ENCODE measurements at regions not wholly inside any gene's neighbourhood (a gene's known extent, or its start where the extent isn't known, plus 50 kb on each side); places are given as distances from the start of the nearest gene placed in this dataset.

DNA sequence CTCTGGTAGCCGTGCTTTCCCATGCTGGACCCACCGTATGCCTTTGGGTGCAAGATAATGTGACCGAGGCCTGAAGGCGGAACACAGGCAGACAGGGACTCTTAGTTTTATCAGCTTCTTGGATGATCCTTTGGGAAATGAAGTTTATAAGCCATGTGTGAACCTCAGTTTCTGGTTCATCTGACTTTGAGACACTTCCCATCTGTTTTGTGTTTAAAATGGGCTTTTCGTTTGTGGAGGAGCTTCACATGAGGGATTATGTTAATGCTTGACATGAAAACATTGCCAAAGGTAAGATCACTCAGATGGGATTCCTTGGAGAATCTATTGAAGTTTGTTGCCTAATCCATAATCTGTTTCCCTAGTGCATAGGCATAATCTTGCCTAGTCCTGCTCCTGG lies 249.8 kb upstream of the LYZL1 start:
- Histone ChIP-seq H3K9me2 (replicated peaks; ENCODE audit: low read depth, low read length) (no peaks in the 10 kb centered on the region), H3K4me1 (ENCODE audit: insufficient read depth, low read length, poor library complexity, severe bottlenecking) (no peaks in the 10 kb centered on the region), H4K20me1 (ENCODE audit: insufficient read depth, low read length, poor library complexity, severe bottlenecking) (no peaks in the 10 kb centered on the region), H3K4me2 (ENCODE audit: low read depth, low read length, poor library complexity, severe bottlenecking) (no peak overlapping the region), H3K9me3 (ENCODE audit: insufficient read depth, low read depth, low read length) (no peaks in the 10 kb centered on the region), H3K79me2 (ENCODE audit: insufficient read depth, low read length) (no peaks in the 10 kb centered on the region), H3F3A (ENCODE audit: low read depth) (no peaks in the 10 kb centered on the region), H3K27me3 (ENCODE audit: insufficient read depth, low read length, poor library complexity, severe bottlenecking) (no peaks in the 10 kb centered on the region), H3K4me3 (ENCODE audit: low read length, poor library complexity, severe bottlenecking) (no peak overlapping the region), H3K36me3 (ENCODE audit: insufficient read depth, low read length) (no peaks in the 10 kb centered on the region), H3K9ac (ENCODE audit: low read depth, low read length, poor library complexity, severe bottlenecking) (no peak overlapping the region), H2AFZ (ENCODE audit: low read length) (no peak overlapping the region)
- no peak for TF ChIP-seq EZH2phosphoT487 (IDR thresholded peaks at IDR 0.05; ENCODE audit: borderline replicate concordance)
- TF ChIP-seq, protein P1, sequence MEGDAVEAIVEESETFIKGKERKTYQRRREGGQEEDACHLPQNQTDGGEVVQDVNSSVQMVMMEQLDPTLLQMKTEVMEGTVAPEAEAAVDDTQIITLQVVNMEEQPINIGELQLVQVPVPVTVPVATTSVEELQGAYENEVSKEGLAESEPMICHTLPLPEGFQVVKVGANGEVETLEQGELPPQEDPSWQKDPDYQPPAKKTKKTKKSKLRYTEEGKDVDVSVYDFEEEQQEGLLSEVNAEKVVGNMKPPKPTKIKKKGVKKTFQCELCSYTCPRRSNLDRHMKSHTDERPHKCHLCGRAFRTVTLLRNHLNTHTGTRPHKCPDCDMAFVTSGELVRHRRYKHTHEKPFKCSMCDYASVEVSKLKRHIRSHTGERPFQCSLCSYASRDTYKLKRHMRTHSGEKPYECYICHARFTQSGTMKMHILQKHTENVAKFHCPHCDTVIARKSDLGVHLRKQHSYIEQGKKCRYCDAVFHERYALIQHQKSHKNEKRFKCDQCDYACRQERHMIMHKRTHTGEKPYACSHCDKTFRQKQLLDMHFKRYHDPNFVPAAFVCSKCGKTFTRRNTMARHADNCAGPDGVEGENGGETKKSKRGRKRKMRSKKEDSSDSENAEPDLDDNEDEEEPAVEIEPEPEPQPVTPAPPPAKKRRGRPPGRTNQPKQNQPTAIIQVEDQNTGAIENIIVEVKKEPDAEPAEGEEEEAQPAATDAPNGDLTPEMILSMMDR (conservative IDR thresholded peaks at IDR 0.05; ENCODE audit: low read length) = no peak

DNA sequence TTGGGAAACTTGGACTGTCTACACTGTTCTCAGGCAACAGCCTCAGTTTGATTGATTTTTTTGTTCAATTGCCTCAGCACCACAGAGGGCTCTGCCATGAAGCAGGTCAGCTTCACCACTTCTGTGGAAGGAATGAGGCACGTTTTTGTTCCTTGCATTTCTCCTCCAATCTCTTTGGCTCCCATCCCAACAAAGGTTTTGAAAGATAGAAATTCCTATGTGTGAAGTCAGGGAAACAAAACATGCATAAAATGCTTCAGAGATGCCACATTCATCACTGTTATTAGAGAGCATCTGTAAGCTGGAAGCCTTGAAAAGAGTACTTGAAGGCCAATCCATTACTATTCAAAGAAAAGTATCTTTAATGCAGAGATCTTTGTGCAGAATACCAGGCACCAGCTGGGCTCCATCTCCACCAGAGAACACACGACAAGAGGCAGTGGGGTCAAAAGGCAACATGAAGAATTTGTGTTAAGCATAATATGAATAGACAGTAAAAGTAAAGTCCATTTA lies 249.1 kb upstream of the LYZL1 start:
- Histone ChIP-seq H4K20me1 (ENCODE audit: insufficient read depth, low read length, poor library complexity, severe bottlenecking) (no peaks in the 10 kb centered on the region), H3K9me2 (replicated peaks; ENCODE audit: low read depth, low read length) (no peaks in the 10 kb centered on the region), H3K79me2 (ENCODE audit: insufficient read depth, low read length) (no peaks in the 10 kb centered on the region), H3K36me3 (ENCODE audit: insufficient read depth, low read length) (no peaks in the 10 kb centered on the region), H3K4me3 (ENCODE audit: low read length, poor library complexity, severe bottlenecking) (no peak overlapping the region), H3K4me2 (ENCODE audit: low read depth, low read length, poor library complexity, severe bottlenecking) (no peak overlapping the region), H3F3A (ENCODE audit: low read depth) (no peaks in the 10 kb centered on the region), H3K27me3 (ENCODE audit: insufficient read depth, low read length, poor library complexity, severe bottlenecking) (no peaks in the 10 kb centered on the region), H3K9me3 (ENCODE audit: insufficient read depth, low read depth, low read length) (no peaks in the 10 kb centered on the region), H3K4me1 (ENCODE audit: insufficient read depth, low read length, poor library complexity, severe bottlenecking) (no peaks in the 10 kb centered on the region), H3K9ac (ENCODE audit: low read depth, low read length, poor library complexity, severe bottlenecking) (no peak overlapping the region), H2AFZ (ENCODE audit: low read length) (no peak overlapping the region)
- no peak for TF ChIP-seq EZH2phosphoT487 (IDR thresholded peaks at IDR 0.05; ENCODE audit: borderline replicate concordance)
- TF ChIP-seq, protein P1 (conservative IDR thresholded peaks at IDR 0.05; ENCODE audit: low read length) = no peak

DNA sequence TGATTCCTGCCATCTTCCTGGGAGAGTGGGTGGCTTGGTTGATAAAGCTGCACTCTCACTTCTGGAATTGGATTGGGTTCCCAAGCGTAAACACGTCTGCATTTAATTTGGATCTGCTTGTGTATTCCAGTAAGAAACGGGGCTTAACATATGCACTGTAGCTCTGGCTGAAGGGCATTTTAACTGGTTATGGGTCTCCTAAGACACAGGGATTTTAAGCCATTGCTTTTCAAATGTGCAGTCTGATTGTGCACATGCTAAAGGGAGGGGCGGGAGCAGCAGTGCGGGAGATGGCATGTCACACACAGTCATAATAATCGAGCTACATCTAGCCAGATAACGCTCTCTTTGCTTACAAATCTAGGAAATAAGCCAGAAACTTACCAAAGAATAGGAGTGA lies 247.3 kb upstream of the LYZL1 start:
- Histone ChIP-seq H3F3A (ENCODE audit: low read depth) (no peaks in the 10 kb centered on the region), H3K27me3 (ENCODE audit: insufficient read depth, low read length, poor library complexity, severe bottlenecking) (no peaks in the 10 kb centered on the region), H3K9ac (ENCODE audit: low read depth, low read length, poor library complexity, severe bottlenecking) (no peak overlapping the region), H3K9me2 (replicated peaks; ENCODE audit: low read depth, low read length) (no peaks in the 10 kb centered on the region), H3K9me3 (ENCODE audit: insufficient read depth, low read depth, low read length) (no peaks in the 10 kb centered on the region), H3K4me1 (ENCODE audit: insufficient read depth, low read length, poor library complexity, severe bottlenecking) (no peaks in the 10 kb centered on the region), H3K4me2 (ENCODE audit: low read depth, low read length, poor library complexity, severe bottlenecking) (no peak overlapping the region), H3K79me2 (ENCODE audit: insufficient read depth, low read length) (no peaks in the 10 kb centered on the region), H3K36me3 (ENCODE audit: insufficient read depth, low read length) (no peaks in the 10 kb centered on the region), H4K20me1 (ENCODE audit: insufficient read depth, low read length, poor library complexity, severe bottlenecking) (no peaks in the 10 kb centered on the region), H3K4me3 (ENCODE audit: low read length, poor library complexity, severe bottlenecking) (no peak overlapping the region), H2AFZ (ENCODE audit: low read length) (no peak overlapping the region)
- no peak for TF ChIP-seq EZH2phosphoT487 (IDR thresholded peaks at IDR 0.05; ENCODE audit: borderline replicate concordance)
- TF ChIP-seq, protein P1 (conservative IDR thresholded peaks at IDR 0.05; ENCODE audit: low read length) = no peak

All from Loucy (cell line).